ENCODE measurements at regions not wholly inside any gene's neighbourhood (a gene's known extent, or its start where the extent isn't known, plus 50 kb on each side); places are given as distances from the start of the nearest gene placed in this dataset.
"Not testable (repeated sequence)": the region's sequence is repeated elsewhere in the genome, so short reads cannot be mapped to it uniquely, and the experiment has no call there.

DNA sequence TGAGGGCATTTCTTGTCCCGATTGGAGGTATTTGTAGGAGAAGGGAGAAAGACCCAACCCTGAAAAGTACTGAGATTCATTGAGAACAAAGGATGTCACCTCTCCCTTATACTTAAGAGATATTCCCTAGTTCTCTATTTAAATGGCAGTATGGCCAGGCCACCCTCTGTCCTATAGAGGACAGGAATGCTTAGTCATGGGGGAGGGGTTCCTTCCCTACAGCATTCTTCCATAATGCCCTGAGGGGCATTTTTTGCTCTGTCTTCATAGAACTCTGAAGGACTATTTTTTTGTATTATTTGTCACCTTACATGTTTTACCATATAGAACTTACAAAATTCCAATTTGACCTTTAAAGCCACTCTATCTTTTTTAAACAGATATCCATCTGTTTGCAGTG, 176.3 kb downstream of the TMEM161B start:
- DNase-seq (ENCODE audit: low spot score): no peak

DNA sequence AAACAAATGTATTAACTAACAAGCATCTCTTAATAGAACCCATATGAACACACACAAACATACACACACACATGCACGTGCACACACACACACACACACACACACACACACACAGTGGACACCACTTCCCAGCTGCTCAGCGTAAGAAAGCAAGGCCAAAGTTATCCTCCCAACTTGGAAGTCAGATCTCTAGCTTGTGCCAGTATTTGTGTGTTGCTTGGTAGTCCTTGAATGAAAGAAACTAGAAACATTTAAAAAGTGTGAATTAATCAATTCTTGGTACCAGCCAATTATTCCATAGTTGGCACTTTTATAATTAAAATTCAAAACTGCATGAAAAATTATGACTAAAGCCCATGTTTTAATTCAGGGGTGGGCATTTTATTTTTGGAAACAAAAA, 178.1 kb downstream of the TMEM161B start:
- no peak for DNase-seq (ENCODE audit: low spot score)

DNA sequence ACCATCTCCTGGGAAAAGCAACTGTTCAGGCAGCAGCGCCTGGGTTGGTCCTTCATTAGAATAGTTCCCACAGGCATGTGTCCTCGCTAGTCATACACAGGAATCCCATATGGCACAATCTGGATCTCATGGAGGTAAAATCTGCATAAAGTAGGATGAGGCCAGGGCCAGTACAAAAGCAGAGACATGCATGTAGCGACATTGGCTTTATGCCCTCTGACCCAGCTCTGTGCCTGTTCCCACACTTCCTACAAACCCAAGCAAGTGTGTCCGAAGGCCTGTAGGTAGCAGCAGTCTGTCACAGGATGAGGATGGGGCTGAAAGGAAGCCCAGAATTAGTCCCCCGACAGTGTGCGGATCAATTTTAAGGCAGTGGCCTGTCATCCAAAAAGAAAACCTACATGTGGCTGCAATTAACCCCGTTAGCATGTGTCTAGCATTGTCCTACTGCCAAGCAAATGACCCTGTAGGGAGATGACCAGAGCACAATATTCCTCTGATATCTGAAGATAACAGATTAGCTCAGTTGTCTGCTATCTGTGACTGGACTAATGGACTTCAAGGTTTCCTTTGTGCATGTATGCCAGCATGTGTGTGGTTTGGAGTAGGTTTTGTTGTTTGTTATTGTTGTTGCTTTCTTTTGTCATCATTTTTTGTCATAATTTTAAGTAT, 178.8 kb downstream of the TMEM161B start:
- DNase-seq (ENCODE audit: low spot score): no peak

DNA sequence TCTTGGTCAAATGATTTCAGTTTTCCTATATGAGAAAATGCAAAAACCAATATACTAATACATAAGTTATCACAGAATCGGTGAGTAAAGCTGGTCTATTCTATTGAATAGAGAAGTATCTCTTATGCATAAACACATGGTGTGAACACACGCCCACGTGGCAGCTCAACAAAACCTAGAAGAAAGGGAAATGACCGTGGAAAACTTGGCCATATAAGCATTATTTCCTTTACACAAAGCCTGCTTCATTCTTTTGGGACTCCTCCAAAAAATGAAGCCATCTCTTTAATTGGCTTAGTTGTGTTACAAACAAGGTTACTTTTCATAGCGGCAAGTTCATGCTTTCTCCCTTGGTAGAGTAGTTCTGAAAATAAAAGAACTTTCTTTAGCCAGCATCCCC, 183.2 kb downstream of the TMEM161B start:
- DNase-seq (ENCODE audit: low spot score): no peak

DNA sequence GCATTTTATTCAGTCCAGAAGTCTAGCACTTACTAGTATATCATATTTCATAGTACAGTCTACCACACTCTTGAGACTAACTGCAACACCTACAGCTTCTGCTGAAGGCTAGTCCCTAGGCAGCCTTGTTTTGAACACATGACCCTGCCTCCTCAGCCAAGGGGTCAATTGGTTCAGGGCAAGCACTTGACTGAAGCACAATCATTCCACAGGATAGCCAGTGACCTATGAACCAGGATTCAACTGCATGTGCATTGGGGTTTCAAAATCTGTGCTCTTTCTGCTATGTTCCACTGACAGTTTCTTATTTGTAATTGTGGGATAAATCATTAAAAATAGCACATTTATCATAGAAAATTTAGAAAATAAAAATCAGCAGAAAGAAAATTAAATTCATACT, 186.8 kb downstream of the TMEM161B start:
- no peak for DNase-seq (ENCODE audit: low spot score)

DNA sequence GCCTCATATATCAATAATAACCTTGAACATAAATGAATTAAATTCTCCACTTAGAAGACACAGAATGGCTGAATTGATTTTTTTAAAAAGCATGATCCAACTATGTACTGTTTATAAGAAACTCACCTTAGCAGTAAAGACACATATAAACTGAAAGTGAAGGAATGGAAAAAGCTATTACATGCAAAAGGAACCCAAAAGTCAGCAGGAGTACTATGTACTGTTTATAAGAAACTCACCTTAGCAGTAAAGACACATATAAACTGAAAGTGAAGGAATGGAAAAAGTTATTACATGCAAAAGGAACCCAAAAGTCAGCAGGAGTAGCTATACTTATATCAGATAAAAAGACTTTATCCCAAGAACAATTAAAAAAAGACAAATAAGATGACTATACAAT, 204.8 kb downstream of the TMEM161B start:
- no peak for DNase-seq (ENCODE audit: low spot score)

DNA sequence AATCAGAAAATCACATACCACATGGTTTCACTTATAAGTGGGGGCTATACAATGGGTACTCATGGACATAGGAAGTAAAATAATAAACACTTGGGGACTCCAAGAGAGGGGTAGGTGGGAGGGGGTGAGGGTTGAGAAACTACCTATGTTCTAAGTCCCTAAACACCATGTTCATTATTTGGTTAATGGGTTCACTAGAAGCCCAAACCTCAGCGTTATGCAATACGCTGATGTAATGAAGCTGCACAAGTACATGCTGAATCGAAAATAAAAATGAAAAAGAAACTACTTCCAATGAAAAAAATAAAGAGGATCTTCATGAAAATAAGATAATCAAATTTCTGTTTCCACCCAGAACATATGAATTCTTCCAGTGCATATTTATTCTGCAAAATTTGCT, 208.5 kb downstream of the TMEM161B start:
- no peak for DNase-seq (ENCODE audit: low spot score)

DNA sequence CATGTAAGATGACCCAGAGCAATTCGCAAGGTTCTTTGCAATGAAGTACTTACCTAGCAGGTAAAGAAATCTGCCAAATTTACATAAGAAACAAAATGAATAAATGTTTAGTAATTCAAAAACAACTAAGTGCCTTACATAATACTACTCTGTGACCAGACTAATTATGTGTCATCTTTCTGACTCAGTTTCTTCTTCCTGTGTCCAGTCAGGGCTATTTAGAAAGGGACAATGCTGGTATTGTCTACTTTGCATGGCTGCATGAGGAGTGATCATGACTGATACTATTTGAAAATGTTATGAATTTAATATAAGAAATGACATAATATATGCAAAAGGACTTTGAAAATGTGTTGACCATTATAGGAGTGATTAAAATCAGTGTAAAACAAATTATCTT, 210.0 kb downstream of the TMEM161B start:
- DNase-seq (ENCODE audit: low spot score): peak; percentile 10

DNA sequence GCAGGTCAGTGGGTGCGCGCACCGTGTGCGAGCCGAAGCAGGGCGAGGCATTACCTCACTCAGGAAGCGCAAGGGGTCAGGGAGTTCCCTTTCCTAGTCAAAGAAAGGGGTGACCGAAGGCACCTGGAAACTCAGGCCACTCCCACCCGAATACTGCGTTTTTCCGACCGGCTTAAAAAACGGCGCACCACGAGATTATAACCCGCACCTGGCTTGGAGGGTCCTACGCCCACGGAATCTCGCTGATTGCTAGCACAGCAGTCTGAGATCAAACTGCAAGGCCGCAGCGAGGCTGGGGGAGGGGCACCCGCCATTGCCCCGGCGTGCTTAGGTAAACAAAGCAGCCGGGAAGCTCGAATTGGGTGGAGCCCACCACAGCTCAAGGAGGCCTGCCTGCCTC, 216.2 kb downstream of the TMEM161B start:
- DNase-seq (ENCODE audit: low spot score): not testable (repeated sequence)

DNA sequence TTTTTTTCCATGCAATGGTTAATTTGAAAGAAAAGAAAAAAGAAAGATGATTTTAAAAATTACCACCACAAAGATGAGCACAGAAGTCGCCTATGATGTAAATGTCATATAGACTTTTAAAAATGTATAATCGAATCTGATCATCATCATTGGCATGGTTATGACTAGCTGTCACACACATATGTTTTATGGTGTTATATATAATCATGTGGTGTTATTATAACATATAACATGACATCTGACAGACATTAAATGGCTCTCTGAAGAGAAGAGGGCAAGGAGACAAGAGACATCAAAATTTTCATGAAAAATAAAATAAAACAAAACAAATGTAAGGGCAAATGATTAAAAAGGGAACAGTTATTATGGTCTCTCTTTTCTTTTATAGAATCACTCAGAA, 217.5 kb downstream of the TMEM161B start:
- DNase-seq (ENCODE audit: low spot score): no peak

DNA sequence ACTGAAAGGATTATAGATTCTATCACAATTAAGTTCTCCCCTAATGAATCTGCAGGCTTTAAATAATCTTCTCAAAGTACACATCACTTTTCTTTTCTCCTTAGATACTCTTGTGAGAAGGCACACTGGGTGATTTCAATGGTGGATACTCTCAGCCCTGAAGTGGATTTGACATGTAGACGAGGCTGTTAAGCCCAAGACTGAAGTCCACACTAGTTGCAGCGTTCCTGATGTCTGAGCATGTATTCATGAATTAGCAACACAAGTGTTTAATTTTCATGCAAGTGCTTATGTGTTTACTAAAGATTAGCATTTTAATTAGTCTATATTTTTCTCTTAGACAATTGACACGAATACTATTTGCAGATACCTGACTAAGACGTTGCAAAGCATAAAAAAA, 218.9 kb downstream of the TMEM161B start:
- DNase-seq (ENCODE audit: low spot score): no peak

DNA sequence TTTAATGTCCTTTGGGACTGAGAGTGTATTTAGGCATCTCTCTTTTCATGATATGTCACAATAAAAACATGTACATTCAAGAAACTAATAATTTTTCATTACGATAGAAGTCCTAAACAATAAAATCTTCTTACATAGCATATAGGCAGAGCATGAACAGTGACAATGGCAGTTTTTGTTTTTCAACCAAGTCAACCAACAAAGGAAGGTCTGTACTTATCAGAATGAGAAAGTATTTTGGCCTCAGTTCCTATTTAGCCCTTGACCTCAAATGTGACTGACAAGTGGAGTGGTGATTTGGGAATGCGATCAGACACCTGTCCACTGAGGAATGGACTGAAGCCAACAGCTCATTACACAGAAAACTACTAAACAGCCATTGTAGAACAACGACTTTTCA, 219.5 kb downstream of the TMEM161B start:
- no peak for DNase-seq (ENCODE audit: low spot score)

DNA sequence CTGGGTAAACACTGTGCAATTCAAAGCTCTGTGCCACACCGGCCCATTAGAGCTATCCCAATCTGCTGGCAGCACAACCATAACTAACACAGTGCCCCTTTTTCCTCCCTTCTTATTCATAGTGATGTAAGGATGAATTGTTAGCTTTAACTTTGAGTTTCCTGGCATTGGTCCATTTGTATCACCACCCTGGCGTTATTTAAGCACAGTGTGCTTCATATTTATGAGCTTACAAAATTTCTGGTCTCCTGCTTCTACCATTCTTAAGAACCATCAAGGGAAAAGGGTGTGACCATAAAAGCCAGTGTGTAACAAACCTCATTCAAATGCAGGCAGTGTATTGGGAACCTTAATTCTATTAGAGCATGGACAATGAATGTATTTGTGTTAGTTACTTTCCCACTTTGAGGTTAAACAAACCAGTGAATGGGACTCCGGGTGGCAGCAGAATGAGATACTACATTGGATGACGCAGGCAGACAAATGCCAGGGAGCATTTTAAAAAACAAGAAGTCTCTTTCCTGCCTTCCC, 222.6 kb downstream of the TMEM161B start:
- no peak for DNase-seq (ENCODE audit: low spot score)

DNA sequence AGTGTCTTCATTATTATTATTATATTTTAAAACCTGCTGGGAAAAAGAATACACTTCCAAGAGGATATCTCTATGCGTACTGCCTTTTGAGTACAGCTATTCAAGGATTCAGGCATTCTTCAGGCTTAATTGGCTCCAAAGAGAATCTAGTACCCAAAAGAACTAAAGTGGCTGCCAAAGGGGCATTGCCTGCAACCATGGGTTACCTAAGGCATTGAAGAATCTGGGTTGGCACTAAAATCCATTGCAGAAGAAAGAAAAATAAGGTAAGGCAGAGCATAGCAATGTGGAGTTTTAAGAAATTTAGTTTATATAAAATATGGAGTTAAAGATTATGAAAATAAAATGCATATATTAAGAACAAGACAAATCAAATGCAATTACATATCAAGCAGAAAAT, 223.5 kb downstream of the TMEM161B start:
- no peak for DNase-seq (ENCODE audit: low spot score)

DNA sequence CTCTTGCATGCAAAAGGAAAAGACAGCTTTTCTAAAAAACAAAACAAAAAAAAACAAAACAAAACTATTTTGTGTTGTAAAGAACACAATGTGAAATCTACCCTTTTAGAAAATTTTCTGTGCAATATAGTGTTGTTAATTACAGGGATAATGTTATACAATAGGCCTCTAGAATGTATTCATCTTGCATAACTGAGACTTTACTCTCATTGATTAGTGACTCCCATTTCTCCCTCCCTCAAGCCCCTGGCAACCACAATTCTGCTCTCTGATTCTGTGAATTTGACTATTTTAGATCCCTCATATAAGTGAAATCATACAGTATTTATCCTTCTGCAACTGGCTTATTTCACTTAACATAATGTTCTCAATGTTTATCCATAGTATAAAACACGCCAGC, 234.1 kb downstream of the TMEM161B start:
- no peak for DNase-seq (ENCODE audit: low spot score)

DNA sequence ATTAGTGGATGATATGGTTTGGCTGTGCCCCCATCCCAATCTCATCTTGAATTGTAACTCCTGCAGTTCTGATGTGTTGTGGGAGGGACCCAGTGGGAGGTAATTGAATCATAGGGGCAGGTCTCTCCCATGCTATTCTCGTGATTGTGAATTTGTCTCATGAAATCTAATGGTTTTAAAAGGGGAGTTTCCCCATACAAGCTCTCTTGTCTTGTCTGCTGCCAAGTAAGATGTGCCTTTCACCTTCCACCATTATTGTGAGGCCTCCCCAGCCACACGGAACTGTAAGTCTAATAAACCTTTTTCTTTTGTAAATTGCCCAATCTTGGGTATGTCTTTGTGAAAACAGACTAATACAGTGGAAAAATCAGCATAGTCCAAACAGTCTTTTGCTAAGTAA, 235.5 kb downstream of the TMEM161B start:
- DNase-seq (ENCODE audit: low spot score): no peak

DNA sequence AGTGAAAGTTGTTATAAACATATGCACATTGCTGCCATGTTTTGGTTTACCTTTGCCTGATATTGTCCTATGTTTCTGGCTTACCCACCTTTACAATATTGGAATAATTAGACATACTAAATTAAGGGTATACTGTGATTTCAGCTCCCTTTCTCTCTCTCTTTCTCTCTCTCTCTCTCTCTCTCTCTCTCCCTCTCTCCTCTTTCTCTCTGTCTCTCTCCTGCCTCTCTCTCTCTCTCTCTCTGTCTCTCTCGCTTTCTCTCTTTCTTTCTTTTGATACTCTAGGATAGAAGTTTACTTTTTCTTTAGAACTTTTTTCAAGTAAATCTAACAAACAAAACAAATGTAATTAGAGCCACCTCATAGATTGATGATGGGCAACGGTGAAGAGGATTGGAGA, 239.6 kb downstream of the TMEM161B start:
- no peak for DNase-seq (ENCODE audit: low spot score)

DNA sequence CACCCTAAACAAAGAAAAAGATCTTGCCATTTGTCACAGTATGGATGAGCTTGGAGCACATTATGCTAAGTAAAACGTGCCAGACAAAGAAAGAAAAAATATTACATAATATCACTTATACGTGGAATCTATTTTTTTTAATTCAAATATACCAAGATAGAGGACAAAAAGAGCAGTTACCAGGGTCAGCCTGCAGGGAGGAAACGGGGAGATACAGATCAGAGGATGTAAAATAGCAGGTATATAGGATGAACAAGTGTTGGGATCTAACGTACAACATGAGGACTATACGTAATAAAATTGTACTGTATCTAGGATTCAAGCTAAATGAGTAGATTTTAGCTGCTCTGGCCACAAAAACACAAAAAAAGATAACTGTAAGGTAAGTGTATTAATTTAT, 247.5 kb downstream of the TMEM161B start:
- DNase-seq (ENCODE audit: low spot score): no peak

DNA sequence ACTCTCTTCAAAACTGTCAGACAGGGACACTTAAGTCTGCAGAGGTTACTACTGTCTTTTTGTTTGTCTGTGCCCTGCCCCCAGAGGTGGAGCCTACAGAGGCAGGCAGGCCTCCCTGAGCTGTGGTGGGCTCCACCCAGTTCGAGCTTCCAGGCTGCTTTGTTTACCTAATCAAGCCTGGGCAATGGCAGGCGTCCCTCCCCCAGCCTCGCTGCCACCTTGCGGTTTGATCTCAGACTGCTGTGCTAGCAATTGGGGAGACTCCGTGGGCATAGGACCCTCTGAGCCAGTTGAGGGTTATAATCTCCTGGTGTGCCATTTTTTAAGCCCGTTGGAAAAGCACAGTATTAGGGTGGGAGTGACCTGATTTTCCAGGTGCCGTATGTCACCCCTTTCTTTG, 253.7 kb downstream of the TMEM161B start:
- DNase-seq (ENCODE audit: low spot score): not testable (repeated sequence)

DNA sequence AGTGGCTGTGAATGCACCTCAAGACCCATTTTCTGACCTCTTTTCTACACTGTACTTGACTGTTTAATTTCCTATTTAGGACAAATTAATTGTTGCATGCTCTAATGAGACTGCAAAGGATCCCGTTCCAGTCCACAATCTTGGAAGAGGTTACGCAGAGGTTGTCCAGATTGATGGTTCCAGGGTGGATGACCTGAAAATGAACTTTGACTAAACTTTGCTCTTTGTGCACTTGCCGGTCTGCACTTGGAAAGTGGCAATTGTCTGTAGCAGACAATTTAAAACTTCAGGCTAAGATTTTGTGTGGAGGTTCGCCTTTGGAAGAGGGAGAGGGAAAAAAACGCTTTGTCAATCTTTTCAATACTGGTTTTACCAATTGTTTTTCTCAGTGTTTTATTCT, 267.8 kb downstream of the TMEM161B start:
- no peak for DNase-seq (ENCODE audit: low spot score)

DNA sequence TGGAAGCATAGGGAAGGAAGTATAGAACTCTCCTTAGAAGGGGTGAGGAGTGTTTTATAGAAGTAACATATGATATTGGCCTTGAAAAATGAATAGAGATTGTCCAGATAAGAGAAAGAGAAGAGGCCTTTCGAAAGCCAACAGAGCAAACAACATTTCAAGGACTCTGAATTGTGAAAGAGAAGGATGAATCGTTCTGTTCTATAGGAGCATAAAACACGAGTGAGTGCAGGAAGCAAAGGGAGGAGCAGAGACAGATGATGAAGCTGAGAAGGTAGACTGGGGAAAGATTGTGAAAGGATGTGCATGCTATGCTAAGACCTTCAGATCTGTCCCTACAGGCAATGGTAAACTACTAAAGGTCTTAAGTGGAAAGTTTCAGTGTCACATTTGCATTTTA, 271.0 kb downstream of the TMEM161B start:
- DNase-seq (ENCODE audit: low spot score): no peak

DNA sequence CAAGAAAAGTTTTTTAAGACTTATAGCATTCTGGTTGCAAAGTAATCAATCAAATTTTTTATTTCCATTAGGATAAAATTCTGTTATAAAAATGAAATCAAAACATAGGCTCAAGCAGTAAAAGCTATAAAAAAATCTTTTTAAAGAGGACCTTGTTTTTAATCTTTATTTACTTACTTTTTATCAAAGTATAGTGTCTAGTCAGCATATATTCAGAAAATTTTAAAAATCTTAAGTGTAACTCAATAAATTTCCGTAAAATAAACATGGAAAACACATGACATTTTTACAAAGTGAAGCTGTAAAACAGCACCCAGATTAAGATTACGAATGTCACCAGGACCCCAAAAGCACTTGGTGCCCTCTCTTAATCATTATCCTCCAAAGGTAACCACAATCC, 302.4 kb downstream of the TMEM161B start:
- no peak for DNase-seq (ENCODE audit: low spot score)

DNA sequence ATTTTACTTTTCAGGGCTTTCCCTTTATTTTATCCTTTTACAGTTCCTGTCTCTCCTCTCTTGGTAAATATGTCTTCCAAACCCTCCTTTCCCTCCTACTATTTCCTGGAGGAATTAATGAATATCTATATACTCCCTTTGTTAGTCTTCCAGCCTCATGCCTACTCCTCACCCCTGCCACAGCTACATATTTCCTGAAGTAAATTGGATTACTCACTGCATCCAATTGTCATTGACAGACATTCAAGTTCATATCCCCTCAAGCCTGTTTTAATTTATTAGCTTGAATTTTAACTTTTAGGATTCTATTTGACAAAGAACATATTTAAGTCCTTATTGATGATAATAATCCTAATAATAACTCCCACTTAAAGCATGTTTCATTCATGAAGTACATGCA, 314.5 kb downstream of the TMEM161B start:
- no peak for DNase-seq (ENCODE audit: low spot score)

DNA sequence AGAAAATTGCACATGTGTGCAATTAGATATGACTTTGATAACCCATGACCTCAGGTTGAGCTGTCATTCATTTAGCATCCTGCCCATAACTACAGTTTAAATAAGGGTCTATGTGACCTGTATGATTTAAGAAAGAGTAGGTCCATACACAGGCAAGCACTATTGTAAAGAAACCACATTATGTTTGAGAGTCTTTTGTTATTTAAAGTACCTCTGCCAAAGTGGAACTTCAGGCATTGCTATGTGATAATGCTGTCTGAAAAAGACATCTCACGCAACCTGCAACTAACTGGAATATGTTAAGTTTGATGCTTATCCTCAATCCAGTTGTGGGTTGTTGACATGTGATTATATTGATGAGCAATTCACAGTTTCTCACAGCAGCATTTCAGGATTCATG, 317.0 kb downstream of the TMEM161B start:
- DNase-seq (ENCODE audit: low spot score): no peak
